GM19467 (cell line): ENCODE measurements at regions not wholly inside any gene's neighbourhood (a gene's known extent, or its start where the extent isn't known, plus 50 kb on each side); places are given as distances from the start of the nearest gene placed in this dataset.
"Not testable (repeated sequence)": the region's sequence is repeated elsewhere in the genome, so short reads cannot be mapped to it uniquely, and the experiment has no call there.

Source experiments
- ATAC-seq: cut with Tn5 transposase; IDR thresholded peaks from one replicate; pipeline ENCODE4 v1.9.1; 2021; ENCODE audit warnings: mild to moderate bottlenecking, moderate library complexity; ENCODE audit not compliant: unreplicated experiment

DNA sequence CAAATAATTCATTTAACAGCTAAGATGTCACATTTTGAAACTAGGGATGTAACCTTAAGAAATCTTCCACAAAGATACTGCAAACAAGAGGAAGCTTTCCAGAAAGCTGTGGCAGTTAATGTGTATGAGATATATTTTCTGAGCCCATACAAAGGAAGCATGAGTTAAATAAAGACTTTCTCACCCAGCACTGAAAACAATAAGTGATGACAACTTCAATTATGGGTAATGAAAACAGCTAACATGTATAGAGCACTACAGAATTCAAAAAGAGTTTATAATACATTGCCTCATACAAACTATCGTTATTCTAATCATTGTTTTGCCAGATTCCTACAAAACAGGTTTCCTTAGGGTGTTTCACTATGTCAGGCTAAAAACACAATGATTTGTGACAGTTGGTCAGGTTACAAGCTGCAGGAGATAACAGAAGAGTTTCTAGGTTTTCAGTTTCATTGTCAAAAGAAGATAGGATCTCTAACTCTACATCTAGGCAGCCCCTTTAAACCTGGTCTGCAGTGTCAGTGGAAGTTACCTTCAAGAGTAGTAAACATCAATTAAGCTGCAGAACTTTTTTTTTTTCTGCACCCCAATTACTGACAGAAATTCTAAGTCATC lies 618.1 kb upstream of the ADGRL3 start:
- ATAC-seq, result no peak

DNA sequence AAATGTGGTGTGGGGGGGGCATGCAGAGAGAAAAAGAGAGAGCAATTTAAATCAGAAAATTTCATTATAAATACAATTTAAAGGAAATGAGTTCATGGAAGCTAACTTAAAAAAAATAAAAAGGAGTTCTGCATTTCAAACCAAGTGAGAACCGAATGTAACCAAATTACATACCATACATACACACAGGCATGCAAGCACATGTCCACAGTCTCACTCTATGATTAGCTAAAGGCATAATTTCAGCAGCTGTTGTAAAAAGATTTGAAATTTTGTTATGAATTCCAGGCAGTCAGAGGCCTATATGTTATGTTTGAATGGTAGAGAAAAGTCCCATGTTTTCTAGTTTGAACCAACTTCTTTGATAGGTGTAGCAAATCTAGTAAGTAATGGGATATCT lies 611.6 kb upstream of the ADGRL3 start:
- no peak for ATAC-seq

DNA sequence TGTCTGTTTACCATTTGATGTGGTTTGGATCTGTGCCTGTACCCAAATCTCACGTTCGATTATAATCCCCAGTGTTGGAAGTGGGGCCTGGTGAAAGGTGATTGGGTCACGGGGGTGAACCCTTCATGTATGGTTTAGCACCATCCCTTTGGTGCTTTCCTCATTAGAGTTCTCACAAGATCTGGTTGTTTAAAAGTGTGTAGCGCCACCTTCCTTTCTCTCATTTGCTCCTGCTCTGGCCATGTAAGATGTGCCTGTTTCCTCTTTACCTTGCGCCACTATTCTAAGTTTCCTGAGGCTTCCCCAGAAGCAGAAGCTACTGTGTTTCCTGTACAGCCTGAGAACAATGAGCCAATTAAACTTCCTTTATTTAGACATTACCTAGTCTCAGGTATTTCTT lies 610.7 kb upstream of the ADGRL3 start:
- no peak for ATAC-seq

GRCh38 chr4:60590116-60590515 lies 610.0 kb upstream of the ADGRL3 start:
- no peak for ATAC-seq

GRCh38 chr4:60605646-60606354 lies 594.3 kb upstream of the ADGRL3 start:
- no peak for ATAC-seq

- ATAC-seq, result no peak
Measured at GRCh38 chr4:60611762-60612496, 588.2 kb upstream of the ADGRL3 start.

DNA sequence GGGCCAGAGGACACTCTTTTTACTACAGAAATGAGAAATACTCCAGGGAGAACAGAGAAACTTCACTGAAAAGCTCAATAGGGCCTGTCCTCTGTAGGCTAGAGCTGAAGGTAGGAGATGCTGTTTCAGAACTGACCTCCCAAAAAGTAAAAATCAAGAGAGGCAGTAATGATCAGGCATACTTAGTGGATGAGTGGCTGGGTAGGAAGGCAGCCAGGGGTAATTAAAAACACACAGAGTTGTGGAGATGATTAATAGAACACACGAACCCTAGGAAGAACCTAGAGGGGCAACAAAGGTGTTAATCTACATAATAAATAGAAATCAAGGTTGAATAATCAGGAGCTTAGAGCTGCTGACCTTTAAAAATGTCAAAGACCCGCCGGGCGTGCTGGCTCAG lies 582.4 kb upstream of the ADGRL3 start:
- no peak for ATAC-seq

- ATAC-seq, result no peak
Measured at GRCh38 chr4:60619531-60620305, 580.4 kb upstream of the ADGRL3 start.

GRCh38 chr4:60637976-60638375 lies 562.1 kb upstream of the ADGRL3 start:
- no peak for ATAC-seq

DNA sequence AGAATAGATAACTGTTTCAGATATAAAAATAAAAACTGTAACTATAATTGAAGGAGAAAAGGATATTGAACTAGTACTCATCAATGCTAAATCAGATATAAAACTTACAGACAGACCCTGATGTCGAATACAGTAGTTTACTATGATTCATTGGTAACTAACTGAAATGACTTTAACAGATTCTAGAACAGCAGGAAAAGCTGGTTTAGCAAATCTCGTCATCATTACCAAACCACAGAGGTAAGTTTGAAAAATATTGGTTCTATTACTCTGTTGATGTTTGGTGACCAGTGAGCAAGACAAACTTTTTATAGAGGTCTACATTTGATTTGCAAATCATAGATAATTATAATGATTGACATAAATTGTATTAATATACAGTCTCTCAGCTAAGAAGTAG lies 551.4 kb upstream of the ADGRL3 start:
- no peak for ATAC-seq

GRCh38 chr4:60652933-60653332 lies 547.2 kb upstream of the ADGRL3 start:
- ATAC-seq, result no peak

DNA sequence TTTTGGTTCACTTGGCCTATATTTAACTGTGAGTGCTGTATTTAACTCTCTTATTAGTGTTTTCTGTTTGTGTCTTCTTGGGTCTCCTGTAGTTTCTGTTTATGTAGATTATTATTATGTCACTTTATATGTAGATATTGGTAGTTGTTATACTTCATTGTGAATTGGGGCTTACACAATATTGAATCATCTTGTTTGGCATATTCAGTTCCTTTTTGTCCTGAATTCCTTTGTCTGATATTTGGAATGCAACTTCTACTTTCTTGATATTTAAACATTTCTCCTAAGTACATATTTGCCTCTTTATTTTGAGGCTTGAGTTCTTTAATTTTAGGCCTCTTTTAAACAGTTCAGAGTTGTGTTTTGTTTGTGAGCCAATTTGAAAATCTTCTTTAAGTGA lies 544.8 kb upstream of the ADGRL3 start:
- ATAC-seq, result no peak

- ATAC-seq, result no peak
Measured at GRCh38 chr4:60656171-60656570, 544.0 kb upstream of the ADGRL3 start.

- no peak for ATAC-seq
Measured at GRCh38 chr4:60657041-60657440, 543.1 kb upstream of the ADGRL3 start.

DNA sequence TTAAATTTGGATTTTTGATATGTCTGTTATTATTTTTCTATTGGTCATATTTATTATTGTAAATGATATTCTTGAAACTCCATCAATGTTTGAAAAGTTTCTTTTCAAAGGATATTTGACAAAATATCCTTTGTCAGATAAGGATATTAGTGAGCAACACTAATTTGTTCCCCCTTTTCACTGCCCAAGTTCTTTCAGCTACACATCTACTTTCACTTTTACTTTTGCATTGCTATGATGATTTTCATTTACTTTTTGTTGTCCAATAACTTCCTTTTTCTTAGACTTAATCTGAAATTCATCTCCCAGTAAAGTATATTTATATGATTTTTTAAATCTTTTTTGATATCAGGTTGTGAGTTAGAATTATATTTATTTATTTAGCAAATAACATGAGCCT lies 542.3 kb upstream of the ADGRL3 start:
- no peak for ATAC-seq

- no peak for ATAC-seq
Measured at GRCh38 chr4:60663769-60664168, 536.4 kb upstream of the ADGRL3 start.

DNA sequence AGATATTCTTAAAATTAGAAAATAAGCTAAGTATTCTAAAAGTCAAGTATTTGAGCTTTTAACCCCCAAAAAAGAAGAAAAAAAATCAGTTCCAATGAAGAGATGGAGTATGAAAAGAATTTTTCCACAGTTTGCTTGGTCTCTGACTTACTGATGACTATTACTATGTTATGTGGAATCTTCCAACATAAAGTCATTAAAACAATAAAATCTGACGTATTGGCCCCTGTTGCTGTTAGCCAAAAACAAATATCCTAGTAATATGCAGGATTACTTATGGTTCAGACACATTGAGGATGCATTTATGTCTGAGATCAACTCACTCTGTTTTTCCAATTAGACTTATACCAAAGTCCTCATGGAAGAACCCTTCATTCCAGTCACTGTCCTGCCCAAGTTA lies 517.2 kb upstream of the ADGRL3 start:
- ATAC-seq, result no peak

- ATAC-seq, result no peak
Measured at GRCh38 chr4:60683357-60683756, 516.8 kb upstream of the ADGRL3 start.

GRCh38 chr4:60683973-60684372 lies 516.2 kb upstream of the ADGRL3 start:
- ATAC-seq, result no peak

- ATAC-seq, result not testable (repeated sequence)
Measured at GRCh38 chr4:60696062-60696461, 504.1 kb upstream of the ADGRL3 start.

DNA sequence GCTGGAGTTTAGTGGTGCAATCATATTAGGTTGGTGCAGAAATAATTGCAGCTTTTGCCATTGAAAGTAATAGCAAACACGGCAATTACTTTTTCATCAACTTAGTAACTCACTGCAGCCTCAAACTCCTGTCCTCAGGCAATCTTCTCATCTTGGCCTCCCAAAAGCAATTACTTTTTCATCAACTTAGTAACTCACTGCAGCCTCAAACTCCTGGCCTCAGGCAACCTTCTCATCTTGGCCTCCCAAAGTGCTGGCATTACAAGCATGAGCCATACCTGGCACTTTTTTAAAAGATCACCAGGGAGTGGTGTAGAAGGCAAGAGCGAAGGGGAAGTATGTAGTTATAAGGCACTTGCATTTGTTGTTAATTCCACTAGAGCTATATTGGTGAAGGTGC lies 491.1 kb upstream of the ADGRL3 start:
- ATAC-seq, result no peak
